HS-27A (cell line): ENCODE measurements at regions not wholly inside any gene's neighbourhood (a gene's known extent, or its start where the extent isn't known, plus 50 kb on each side); places are given as distances from the start of the nearest gene placed in this dataset.
"Not testable (repeated sequence)": the region's sequence is repeated elsewhere in the genome, so short reads cannot be mapped to it uniquely, and the experiment has no call there.

Experiments used
- DNase-seq: peaks from one replicate; pipeline ENCODE4 v3.0.0-alpha.2; 2012; ENCODE audit warnings: low read depth, missing footprints

GRCh38 chr5:152051499-152052454 is 127.1 kb upstream of the GLRA1 start:
- DNase-seq = no peak

GRCh38 chr5:152046361-152046760 is 121.7 kb upstream of the GLRA1 start:
- DNase-seq = no peak

- DNase-seq = not testable (repeated sequence)
Observed at GRCh38 chr5:152038856-152039255, 114.2 kb upstream of the GLRA1 start.

GRCh38 chr5:152026328-152027024 is 101.8 kb upstream of the GLRA1 start:
- not testable (repeated sequence) for DNase-seq

- no peak for DNase-seq
Observed at GRCh38 chr5:152016421-152016820, 91.8 kb upstream of the GLRA1 start.

- no peak for DNase-seq
Observed at GRCh38 chr5:152007653-152008335, 83.1 kb upstream of the GLRA1 start.

GRCh38 chr5:152004095-152004494 is 79.4 kb upstream of the GLRA1 start:
- no peak for DNase-seq
